ENCODE measurements at regions not wholly inside any gene's neighbourhood (a gene's known extent, or its start where the extent isn't known, plus 50 kb on each side); places are given as distances from the start of the nearest gene placed in this dataset.

DNA sequence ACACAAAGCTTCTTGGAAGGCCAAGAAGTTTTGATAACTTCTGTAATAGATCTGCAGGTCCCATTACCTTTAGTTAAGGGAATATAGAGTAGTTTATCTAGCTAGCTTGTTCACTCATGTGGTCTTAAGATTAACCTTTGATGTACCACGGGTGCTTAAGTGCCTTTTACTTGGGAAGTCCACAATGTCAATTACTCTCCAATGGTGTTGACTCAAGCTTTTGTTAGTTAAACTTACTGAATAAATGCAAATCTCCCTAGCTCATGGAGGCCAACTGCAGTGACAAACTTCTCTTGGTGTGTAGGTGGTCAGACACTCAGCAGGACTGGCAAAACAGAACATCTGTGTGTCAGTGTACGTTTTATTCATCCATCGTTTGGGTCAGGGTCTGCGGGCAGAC lies 501.5 kb downstream of the ELAVL2 start:
- Mint-ChIP-seq H3K4me1 (ENCODE audit: low read depth) (no peaks in the 10 kb centered on the region), H3K4me3 (no peak overlapping the region), H3K27ac (no peak overlapping the region), H3K36me3 (ENCODE audit: low read depth) (no peaks in the 10 kb centered on the region), H3K27me3 (ENCODE audit: insufficient read depth) (no peaks in the 10 kb centered on the region), H3K9me3 (peaks cover 35% of the 10 kb centered on the region)
- TF ChIP-seq, protein P1, sequence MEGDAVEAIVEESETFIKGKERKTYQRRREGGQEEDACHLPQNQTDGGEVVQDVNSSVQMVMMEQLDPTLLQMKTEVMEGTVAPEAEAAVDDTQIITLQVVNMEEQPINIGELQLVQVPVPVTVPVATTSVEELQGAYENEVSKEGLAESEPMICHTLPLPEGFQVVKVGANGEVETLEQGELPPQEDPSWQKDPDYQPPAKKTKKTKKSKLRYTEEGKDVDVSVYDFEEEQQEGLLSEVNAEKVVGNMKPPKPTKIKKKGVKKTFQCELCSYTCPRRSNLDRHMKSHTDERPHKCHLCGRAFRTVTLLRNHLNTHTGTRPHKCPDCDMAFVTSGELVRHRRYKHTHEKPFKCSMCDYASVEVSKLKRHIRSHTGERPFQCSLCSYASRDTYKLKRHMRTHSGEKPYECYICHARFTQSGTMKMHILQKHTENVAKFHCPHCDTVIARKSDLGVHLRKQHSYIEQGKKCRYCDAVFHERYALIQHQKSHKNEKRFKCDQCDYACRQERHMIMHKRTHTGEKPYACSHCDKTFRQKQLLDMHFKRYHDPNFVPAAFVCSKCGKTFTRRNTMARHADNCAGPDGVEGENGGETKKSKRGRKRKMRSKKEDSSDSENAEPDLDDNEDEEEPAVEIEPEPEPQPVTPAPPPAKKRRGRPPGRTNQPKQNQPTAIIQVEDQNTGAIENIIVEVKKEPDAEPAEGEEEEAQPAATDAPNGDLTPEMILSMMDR (IDR thresholded peaks at IDR 0.05): no peak
- no peak for DNase-seq

DNA sequence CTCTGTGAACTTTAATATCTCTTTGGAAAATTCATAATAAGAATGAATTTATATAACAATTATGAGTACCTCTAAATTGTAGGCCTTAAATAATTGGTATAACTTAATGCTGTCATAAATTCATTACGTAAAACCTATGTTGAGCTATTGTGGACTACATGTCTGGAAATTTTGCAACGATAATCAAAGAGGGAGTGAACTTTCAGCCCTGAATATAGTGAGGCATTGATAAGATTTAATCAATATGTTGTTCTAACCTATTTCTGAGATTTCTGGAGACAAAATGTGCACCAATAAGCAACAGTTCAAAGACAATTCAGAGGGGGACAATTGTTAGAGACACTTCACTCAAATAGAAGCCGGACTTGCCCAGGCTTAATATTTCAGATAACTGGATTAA lies 499.4 kb downstream of the ELAVL2 start:
- Mint-ChIP-seq H3K27ac (no peak overlapping the region), H3K4me1 (ENCODE audit: low read depth) (no peaks in the 10 kb centered on the region), H3K27me3 (ENCODE audit: insufficient read depth) (no peaks in the 10 kb centered on the region; the same call in 1 of the 2 replicates), H3K36me3 (ENCODE audit: low read depth) (peaks cover 5% of the 10 kb centered on the region; the same call in 1 of the 2 replicates), H3K4me3 (no peak overlapping the region), H3K9me3 (peaks cover 42% of the 10 kb centered on the region)
- TF ChIP-seq, protein P1 (IDR thresholded peaks at IDR 0.05): no peak
- DNase-seq: no peak

DNA sequence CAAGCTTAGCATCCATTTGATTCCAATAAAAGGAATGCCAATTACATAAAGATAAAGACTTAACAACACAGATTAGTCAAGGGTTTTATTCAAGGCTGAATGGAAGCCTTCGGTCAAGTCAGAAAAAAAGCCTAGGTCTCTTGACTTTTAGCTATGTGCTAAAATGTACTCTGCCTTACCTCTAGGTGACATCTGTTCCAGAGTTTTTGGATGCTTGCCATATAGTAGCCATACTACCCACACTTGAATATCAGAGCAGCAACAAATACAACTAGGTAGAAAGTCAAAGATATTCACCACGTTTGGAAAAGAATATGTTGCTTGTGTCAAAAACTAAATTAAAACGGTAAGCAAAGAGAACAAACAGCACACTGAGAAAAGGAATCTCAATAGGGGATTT lies 484.7 kb downstream of the ELAVL2 start:
- no peaks in the 10 kb centered on the region for H3K4me1 Mint-ChIP-seq (ENCODE audit: low read depth)
- no peak overlapping the region for H3K4me3 Mint-ChIP-seq
- H3K36me3 Mint-ChIP-seq (ENCODE audit: low read depth): no peaks in the 10 kb centered on the region
- TF ChIP-seq, protein P1 (IDR thresholded peaks at IDR 0.05): no peak
- no peaks in the 10 kb centered on the region for H3K27me3 Mint-ChIP-seq (ENCODE audit: insufficient read depth)
- no peak overlapping the region for H3K27ac Mint-ChIP-seq
- DNase-seq: no peak
- peaks cover 18% of the 10 kb centered on the region for H3K9me3 Mint-ChIP-seq

DNA sequence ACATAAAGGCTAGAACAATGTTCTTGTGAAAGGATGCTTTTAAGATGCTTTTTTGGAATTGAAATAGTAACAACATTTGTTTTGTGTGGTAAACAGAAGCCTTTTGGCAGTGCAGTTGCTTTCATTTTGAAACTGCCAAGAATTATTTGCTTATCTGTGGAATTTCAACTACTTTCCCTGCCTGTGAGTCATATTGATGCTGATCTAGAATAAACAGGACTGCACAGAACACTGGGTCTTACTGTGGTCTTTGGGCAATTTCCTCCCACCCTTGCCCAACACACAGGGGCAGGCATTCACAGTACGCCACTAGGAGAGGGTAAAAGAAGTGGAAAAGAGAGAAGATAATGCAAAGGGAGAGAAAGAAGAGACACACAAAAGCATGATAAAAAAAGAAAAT lies 483.7 kb downstream of the ELAVL2 start:
- TF ChIP-seq, protein P1 (IDR thresholded peaks at IDR 0.05): no peak
- DNase-seq: no peak

DNA sequence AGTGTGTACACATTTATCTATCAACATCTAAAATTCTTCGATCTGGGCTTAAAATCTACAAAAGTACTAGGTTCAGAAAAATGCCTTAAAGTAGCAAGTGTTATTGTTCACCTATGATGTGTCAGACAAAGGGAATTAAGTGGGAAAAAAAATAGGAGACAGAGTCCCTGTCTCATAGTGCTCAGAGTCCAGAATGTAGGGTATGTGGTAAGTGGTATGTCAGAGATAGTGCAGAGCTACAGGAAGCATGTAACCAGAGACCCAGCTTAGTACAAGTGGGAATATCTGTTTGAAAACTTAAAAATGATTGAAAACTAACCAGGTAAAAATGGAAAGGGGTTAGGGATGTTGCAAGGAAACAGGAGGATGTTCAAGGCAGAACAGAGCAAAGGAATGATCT lies 482.8 kb downstream of the ELAVL2 start:
- no peaks in the 10 kb centered on the region for H3K27me3 Mint-ChIP-seq (ENCODE audit: insufficient read depth)
- H3K4me1 Mint-ChIP-seq (ENCODE audit: low read depth): no peaks in the 10 kb centered on the region
- no peak overlapping the region for H3K4me3 Mint-ChIP-seq
- H3K36me3 Mint-ChIP-seq (ENCODE audit: low read depth): no peaks in the 10 kb centered on the region
- H3K9me3 Mint-ChIP-seq: peaks cover 21% of the 10 kb centered on the region
- no peak overlapping the region for H3K27ac Mint-ChIP-seq
- TF ChIP-seq, protein P1 (IDR thresholded peaks at IDR 0.05): no peak
- no peak for DNase-seq

More for the DNA sequence above, 483.7 kb downstream of the ELAVL2 start:
- Mint-ChIP-seq H3K36me3 (ENCODE audit: low read depth) (no peaks in the 10 kb centered on the region), H3K4me3 (no peak overlapping the region), H3K9me3 (peaks cover 18% of the 10 kb centered on the region), H3K27me3 (ENCODE audit: insufficient read depth) (no peaks in the 10 kb centered on the region), H3K4me1 (ENCODE audit: low read depth) (no peaks in the 10 kb centered on the region), H3K27ac (no peak overlapping the region)

DNA sequence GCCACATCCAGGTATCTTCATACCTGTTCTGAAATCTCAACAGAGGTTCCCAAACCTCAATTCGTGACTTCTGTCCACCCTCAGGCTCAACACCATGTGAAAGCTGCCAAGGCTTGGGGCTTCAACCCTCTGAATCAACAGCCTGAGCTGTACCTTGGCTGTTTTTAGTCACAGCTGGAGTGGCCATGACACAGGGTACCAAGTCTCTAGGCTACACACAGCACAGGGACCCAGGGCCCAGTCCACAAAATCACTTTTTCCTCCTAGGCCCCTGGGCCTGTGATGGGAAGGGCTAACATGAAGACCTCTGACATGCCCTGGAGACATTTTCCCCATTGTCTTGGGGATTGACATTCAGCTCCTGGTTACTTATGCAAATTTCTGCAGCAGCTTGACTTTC lies 464.9 kb downstream of the ELAVL2 start:
- no peak for DNase-seq
- H3K27ac Mint-ChIP-seq: no peak overlapping the region
- H3K4me3 Mint-ChIP-seq: no peak overlapping the region
- TF ChIP-seq, protein P1 (IDR thresholded peaks at IDR 0.05): no peak
- no peaks in the 10 kb centered on the region for H3K4me1 Mint-ChIP-seq (ENCODE audit: low read depth)
- H3K27me3 Mint-ChIP-seq (ENCODE audit: insufficient read depth): no peaks in the 10 kb centered on the region
- no peaks in the 10 kb centered on the region for H3K36me3 Mint-ChIP-seq (ENCODE audit: low read depth)
- H3K9me3 Mint-ChIP-seq: peaks cover 35% of the 10 kb centered on the region
